ENCODE measurements at regions not wholly inside any gene's neighbourhood (a gene's known extent, or its start where the extent isn't known, plus 50 kb on each side); places are given as distances from the start of the nearest gene placed in this dataset.
A peak's percentile ranks its signal among the peaks of the same experiment; 100 is the strongest.
"Not testable (repeated sequence)": the region's sequence is repeated elsewhere in the genome, so short reads cannot be mapped to it uniquely, and the experiment has no call there.

DNA sequence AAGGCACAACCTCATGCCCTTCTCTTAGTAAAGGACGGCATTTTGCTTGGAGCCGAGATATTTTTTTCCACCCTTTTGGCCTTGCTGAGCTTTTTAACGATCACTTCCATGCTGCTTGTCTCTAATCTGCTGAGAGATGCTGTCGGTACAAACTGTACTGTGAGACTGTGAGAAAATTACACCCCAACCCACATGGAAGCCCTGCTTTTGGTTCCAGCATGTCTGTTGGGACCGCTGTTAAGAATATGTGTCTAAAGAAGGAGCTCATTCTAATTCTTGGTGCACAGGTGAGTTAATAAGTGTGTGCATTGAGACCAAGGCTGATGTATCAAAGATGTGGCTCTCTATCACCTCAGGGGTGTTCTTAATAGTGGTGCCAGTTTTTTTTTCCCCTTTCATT lies 304.5 kb upstream of the MAP3K7 start:
- DNase-seq = no peak

GRCh38 chr6:90890683-90891330 lies 303.9 kb upstream of the MAP3K7 start:
- DNase-seq = no peak

GRCh38 chr6:90887764-90888163 lies 300.9 kb upstream of the MAP3K7 start:
- no peak for DNase-seq

DNA sequence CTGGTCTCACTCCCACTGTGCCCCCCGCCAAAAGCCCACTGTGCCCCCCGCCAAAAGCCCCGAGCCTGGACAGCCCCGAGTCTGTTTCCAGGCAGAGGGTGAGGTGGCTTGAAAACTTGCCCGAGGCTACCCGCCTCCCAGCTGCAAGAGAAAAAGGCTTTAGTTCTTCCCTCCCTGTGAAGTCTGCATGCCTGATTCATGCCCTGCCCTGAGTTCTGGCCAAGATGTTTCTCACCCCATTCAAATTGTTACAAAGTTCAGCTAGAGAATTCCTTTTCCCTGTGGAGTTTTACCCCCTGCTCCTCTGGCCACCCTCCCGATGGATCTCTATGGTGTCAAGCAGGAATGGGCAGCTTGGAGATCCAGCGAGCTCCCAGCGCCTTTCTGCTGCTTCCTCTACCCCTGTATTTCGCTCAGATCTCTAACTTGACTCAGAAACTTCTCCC lies 298.8 kb upstream of the MAP3K7 start:
- DNase-seq = no peak

GRCh38 chr6:90885137-90885536 lies 298.3 kb upstream of the MAP3K7 start:
- not testable (repeated sequence) for DNase-seq

GRCh38 chr6:90877616-90878015 lies 290.7 kb upstream of the MAP3K7 start:
- no peak for DNase-seq

GRCh38 chr6:90874931-90875330 lies 288.1 kb upstream of the MAP3K7 start:
- peak; percentile 40 for DNase-seq

DNA sequence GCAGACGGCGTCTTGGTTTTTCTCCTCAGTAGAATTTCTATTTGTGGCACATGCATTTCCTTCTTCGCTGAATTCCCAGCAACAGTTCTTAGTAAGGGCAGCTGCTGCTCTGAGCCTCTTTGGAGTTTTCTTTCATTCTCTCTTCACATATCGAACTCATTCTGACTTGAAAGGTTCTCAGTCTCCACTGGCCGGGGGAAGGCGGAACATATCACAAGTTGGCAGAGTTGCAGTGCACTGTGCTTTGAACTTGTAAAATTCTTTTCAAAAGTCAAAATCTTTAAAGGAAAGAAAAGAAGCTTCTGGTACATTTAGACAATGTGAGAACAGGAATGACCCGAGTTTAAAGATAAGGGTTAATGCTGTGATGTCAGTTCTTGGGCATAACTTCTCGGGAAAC lies 286.1 kb upstream of the MAP3K7 start:
- no peak for DNase-seq

- no peak for DNase-seq
Measured at GRCh38 chr6:90870561-90870960, 283.7 kb upstream of the MAP3K7 start.

- no peak for DNase-seq
Measured at GRCh38 chr6:90868656-90869055, 281.8 kb upstream of the MAP3K7 start.

- DNase-seq = no peak
Measured at GRCh38 chr6:90868256-90868655, 281.4 kb upstream of the MAP3K7 start.

DNA sequence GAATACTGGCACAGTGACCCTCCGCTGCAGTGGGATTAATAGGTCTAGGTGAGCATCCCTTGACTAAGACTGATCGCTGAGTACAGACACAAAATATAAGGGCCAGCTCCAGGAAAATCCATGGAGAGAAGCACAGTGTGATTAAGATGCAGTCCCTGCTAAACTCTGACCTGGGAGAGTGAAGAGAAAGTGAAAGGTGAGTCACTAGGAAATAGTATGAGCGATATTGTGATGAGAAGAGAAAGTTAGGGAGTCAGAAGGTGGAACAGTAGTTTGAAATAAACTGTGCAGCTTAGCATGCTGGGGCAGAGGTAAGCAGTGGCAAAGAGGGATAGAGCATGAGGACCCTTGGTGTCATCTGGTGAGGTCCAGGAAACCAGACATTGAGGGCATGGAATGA lies 278.6 kb upstream of the MAP3K7 start:
- no peak for DNase-seq

DNA sequence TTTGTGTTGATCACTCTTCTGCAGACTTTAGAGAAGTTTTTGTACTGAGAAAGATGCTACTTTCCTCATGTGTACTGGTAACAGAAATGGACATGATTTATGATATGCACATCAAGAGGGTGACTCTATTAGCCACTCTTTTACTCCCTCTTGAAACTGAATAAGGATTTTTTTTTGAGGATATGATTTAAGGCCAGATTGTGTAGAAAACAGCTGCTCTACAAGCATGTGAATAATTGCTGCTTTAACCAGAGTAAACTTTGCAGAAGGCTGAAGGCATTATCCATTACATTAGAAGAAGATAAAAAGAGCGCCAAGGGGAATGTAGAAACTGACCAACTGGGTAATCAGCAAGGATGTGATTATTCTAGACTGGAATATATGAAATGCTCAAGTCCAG lies 276.2 kb upstream of the MAP3K7 start:
- DNase-seq = no peak

DNA sequence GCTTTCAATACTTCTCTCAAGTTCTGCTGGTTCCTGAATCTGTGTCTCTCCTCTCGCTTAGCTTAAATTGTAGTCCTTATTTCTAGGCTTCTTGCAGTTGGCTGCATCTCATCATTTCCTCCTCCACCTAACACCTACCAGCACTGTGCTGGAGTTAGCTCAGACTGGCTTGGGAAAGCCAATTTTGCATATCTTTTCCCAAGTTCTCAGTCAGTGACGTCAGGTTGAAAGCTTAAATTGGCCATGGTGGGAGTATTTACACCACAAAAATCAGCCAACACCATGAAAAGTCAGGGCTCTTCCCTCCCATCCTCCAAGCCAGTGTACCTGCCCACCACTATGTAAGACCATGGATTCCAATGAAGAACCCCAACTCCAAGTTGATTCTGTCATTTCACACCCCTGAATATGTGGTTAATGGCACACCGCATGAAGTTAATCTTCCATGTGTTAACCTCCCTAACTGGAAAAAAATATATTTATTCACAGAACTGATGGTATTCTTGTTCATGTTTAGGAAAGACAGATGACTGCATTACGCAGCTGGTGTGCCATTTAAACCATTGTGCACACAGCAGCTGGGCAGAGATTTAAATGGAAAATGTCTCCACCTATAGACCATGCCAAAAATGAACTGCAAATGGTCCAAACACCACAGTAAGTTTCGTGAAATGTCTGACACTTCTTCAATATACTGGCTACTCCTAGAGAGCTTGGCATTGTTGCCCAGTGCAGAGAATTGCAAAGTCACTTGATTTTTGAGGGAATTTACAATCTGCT lies 274.1 kb upstream of the MAP3K7 start:
- DNase-seq = peak; percentile 56

GRCh38 chr6:90859612-90860011 lies 272.7 kb upstream of the MAP3K7 start:
- peak; percentile 18 for DNase-seq

- DNase-seq = no peak
Measured at GRCh38 chr6:90859056-90859455, 272.2 kb upstream of the MAP3K7 start.

DNA sequence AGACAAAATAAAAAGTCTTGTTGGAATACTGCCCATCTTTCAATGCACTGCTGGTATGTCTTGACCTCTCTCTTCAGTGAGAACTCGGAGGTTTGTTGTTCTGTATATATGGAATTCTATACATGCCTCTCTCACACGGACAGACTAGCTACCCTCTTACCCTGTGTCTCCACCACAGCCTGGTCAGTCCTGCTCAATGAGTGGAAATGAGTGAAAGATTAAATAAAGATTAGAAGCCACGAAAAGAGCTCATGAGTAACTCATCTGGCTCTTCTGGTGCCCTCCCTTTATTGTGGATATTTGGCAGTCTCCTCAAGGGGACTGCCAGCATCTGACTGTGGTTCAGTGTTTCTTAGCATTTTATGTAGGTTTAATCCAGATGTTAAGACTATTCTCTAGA lies 262.8 kb upstream of the MAP3K7 start:
- no peak for DNase-seq

DNA sequence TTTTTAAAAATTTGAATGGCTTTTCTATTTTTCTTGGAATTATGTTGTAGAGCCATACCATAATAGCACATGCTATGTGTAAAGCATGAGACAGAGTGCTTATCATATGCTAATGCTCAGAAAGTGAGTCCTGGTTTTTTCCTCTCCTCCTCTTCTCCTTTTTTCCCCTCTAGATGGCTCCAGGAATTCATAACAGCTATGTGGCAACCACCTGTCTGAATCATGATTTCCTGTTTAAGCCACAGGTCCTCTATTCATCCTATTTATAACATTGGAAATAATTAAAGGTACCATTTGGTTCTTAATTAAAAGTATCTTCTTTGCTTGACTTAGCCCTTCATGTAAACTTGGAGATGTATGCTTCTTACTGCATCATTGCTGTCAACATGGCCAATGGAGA lies 260.0 kb upstream of the MAP3K7 start:
- DNase-seq = no peak

DNA sequence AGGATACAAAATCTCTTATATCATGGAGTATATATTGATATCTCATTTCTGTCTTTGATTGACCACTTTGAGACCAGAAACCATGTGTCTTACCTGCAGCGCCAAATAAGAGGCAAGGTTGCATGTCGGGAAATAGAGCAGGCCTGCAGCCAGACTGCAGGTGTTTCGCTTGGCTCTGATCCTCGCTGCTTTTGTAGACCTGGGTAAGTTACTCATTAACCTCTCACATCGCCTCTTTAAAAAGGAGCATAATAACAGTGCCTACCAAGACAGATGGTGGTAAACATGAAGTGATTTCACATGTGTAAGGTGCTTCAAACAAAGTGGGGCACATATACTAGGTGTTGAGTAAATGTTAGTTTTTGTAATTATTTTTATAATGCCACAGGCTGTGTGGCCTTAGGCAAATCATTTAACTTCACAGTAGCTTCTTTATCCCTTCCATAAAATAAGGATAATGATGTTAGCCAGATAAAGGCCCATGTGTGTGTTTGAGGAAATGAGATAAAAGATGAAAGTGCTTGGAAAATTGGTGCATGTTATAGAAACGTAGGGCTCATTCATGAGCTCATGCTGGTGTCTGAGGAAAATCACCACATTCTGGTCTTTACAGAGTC lies 248.8 kb upstream of the MAP3K7 start:
- DNase-seq = no peak

GRCh38 chr6:90829311-90829710 lies 242.4 kb upstream of the MAP3K7 start:
- DNase-seq = no peak

DNA sequence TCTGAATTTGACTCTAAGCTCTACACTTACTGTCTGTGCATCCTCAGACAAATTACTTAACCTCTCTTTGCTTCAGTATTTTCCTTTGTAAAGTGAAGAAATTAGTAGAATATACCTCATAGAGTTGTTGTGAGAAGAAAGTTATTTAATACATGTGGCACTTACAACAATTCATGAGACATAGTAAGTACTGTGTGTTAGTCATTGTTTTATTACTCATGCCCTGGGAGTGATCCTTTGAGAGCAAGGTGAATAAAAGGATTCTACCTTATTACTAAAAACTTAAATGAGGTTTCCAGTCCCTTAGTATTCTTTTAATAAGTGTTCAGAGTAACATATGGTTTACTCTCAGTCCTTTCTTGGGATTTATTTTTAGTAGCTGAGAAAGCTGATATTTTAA lies 233.6 kb upstream of the MAP3K7 start:
- DNase-seq = no peak

- DNase-seq = peak; percentile 81
Measured at GRCh38 chr6:90819483-90819882, 232.6 kb upstream of the MAP3K7 start.

GRCh38 chr6:90818163-90818562 lies 231.3 kb upstream of the MAP3K7 start:
- DNase-seq = no peak

DNA sequence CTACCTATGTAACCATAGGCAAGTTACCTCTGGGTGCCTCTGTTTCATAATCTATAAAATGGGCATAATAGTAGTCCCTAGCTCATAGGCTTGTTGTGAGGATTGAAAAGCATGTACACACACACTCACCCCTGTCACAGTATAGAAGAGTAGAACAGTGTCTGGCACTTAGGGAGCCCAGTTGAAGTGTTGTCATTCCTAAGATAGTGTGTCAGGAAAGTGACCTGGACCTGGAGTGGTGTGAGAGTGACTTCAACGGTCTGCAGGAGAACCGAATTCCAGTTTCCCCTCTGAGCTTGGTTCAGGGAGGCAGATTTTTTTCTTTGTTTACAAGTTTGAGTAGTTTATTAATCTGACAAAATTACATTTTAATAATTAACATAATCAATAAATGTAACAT lies 229.9 kb upstream of the MAP3K7 start:
- no peak for DNase-seq
